GM12873 (cell line): ENCODE measurements at regions not wholly inside any gene's neighbourhood (a gene's known extent, or its start where the extent isn't known, plus 50 kb on each side); places are given as distances from the start of the nearest gene placed in this dataset.

Source experiments
- TF ChIP-seq, protein P1 (sequence below): IDR thresholded peaks from 2 replicates; pipeline ENCODE4 v1.5.1; 2012; ENCODE audit warnings: low read depth, mild to moderate bottlenecking, moderate library complexity, low read length, control low read depth; ENCODE audit not compliant: insufficient read depth; ENCODE audit errors: missing control alignments

DNA sequence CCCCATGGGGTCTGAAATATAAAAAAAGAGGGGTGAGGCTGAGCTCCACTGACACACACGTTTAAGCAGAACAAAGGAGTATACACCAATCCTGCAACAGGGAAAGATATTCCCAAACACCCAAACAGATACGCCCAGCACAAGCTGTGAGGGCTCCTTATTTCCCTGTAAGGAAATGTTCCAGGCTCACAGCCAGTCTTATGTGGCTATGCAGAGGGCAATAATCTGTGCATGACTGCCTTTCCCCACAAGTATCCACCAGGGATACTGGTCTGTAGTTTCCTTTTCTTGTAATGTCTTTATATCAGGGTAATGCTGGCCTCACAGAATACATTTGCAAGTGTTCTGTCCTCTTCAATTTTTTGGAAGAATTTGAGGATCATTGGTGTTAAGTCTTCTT lies 141.7 kb upstream of the DAAM1 start:
- TF ChIP-seq, protein P1, sequence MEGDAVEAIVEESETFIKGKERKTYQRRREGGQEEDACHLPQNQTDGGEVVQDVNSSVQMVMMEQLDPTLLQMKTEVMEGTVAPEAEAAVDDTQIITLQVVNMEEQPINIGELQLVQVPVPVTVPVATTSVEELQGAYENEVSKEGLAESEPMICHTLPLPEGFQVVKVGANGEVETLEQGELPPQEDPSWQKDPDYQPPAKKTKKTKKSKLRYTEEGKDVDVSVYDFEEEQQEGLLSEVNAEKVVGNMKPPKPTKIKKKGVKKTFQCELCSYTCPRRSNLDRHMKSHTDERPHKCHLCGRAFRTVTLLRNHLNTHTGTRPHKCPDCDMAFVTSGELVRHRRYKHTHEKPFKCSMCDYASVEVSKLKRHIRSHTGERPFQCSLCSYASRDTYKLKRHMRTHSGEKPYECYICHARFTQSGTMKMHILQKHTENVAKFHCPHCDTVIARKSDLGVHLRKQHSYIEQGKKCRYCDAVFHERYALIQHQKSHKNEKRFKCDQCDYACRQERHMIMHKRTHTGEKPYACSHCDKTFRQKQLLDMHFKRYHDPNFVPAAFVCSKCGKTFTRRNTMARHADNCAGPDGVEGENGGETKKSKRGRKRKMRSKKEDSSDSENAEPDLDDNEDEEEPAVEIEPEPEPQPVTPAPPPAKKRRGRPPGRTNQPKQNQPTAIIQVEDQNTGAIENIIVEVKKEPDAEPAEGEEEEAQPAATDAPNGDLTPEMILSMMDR = no peak

DNA sequence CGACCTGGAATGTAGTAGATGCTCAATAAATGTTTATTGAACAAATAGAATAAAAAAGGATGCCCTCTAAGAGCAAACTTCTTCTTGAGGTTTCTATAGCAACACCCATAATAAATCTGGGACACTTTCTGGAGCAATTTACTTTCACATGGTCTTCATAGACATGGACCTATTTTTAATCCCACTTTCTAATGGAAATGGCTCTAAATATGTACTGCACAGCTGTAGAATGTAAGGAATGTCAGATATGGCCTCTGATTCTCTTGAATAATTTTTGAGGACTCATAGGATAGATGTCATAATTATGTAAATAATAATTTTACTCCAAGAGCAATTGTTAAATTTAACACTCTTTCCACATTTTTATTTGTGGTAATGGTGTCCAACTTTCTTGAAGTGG lies 133.5 kb upstream of the DAAM1 start:
- TF ChIP-seq, protein P1 = no peak

DNA sequence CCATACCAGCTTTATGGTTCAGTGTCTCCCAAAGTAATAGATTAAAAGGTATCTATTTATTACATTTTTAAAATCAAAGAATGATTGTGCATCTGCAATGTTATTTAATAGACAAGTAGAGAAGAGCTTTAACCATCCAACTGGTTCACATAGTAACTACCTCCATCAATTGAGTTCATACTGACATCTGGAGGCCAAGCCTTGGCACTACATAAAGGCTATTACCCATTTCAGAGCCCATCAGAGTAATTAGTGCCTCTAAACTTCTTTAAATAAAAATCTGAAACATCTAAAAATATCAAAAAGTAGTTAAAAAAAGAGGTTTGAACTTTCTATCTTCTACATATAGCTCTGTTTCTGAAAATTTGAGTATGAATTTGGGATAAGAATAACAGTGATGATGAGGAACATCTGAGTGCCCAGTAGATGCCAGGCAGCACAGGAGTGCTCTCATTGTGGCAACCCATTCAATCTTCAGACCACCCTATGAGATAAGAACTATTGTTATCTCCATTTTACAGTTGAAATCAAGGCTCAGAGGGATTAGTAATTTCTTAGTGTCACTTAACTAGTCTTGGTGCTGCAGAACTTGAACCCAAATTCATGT lies 132.9 kb upstream of the DAAM1 start:
- TF ChIP-seq, protein P1 = peak; percentile 72

DNA sequence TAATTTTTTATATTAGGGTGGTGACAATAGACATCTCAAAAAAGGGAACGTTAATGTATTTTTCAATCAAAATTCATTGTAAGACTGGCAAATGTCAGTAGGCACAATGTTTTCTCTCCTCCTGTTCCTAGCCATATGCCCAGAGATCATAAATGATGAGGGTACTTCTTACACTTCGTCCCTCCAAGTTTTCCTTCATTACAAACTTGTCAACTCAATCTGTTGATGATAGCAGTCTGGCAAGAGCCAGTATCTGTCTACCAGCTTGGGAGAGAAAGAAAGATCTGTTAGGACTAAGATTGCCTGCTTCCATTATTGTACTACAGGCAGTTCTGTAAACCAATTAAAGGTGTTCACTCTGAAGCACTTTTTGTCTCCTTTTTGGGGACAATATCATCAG lies 130.9 kb upstream of the DAAM1 start:
- TF ChIP-seq, protein P1 = no peak

DNA sequence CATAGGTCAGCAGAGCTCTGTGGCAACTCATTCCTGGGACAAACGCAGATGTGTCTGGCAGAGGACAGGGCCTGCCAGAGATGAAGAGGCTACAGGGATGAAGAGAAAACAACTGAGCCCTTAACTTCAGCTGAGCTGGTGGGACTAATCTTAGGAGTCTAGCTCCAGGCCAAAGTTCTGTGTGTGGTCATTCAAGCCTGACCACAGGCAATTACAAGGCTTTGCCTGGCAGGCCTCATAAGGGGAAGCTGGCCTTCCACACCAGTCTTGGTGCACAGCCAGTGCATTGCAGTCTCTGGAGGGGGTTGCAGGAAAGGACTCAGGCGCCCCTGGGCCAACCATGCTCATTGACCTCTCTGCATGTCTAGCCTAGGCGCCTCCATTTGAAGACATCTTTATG lies 127.6 kb upstream of the DAAM1 start:
- TF ChIP-seq, protein P1 = no peak

DNA sequence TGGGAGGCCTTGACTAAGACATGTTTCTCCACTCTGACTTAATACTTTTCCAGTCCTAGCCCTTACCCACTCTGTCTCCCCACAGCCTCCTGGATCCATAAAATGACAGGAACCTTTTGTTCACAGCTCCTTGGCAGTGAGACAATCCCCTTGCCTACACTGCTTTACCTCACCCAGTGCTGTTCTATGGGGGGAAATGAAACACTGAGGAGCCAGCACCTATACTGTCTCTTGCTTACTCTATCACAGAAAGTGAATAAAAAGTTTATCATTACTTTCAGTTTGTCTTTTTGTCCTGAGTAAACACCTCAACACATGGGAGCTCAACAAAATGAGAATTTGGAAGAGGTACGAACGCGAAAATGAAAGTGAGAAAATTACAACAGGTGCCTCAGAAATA lies 127.2 kb upstream of the DAAM1 start:
- TF ChIP-seq, protein P1 = no peak

DNA sequence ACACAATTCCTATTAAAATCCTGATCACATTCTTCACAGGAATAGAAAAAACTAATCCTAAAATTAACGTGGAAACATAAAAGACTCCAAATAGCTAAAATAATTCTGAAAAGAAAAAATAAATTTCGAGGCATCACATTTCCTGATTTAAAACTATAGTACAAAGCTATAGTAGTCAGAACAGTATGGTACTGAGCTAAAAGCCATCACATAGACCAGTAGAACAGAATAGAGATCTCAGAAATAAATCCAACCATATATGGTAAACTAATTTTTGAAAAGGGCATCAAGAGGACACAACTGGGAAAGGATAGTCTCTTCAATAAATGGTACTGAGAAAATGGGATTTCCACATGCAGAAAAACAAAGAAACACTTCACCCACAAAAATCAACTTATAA lies 125.2 kb upstream of the DAAM1 start:
- TF ChIP-seq, protein P1 = no peak
